OCI-M1 (cell line): ENCODE measurements at regions not wholly inside any gene's neighbourhood (a gene's known extent, or its start where the extent isn't known, plus 50 kb on each side); places are given as distances from the start of the nearest gene placed in this dataset.
A peak's percentile ranks its signal among the peaks of the same experiment; 100 is the strongest.

Source experiments
- DNase-seq: peaks from one replicate; lab custom pipeline; 2025; lab: John Stamatoyannopoulos, UW

GRCh38 chr13:50358231-50359040 lies 343.2 kb downstream of the KCNRG start:
- peak; percentile 30 for DNase-seq

- no peak for DNase-seq
These were observed 343.8 kb downstream of the KCNRG start for GRCh38 chr13:50359041-50359367.

GRCh38 chr13:50359779-50360178 lies 344.5 kb downstream of the KCNRG start:
- DNase-seq, result no peak

- no peak for DNase-seq
These were observed 345.4 kb downstream of the KCNRG start for GRCh38 chr13:50360637-50361036.

- DNase-seq, result no peak
These were observed 346.0 kb downstream of the KCNRG start for GRCh38 chr13:50361282-50361681.

GRCh38 chr13:50365408-50366391 lies 350.5 kb downstream of the KCNRG start:
- DNase-seq, result no peak

GRCh38 chr13:50366488-50367174 lies 351.4 kb downstream of the KCNRG start:
- DNase-seq, result no peak

GRCh38 chr13:50369646-50370045 lies 354.4 kb downstream of the KCNRG start:
- DNase-seq, result no peak

- peak; percentile 59 for DNase-seq
These were observed 355.2 kb downstream of the KCNRG start for GRCh38 chr13:50370303-50370950.

- no peak for DNase-seq
These were observed 359.3 kb downstream of the KCNRG start for GRCh38 chr13:50374517-50374916.

- DNase-seq, result no peak
These were observed 360.5 kb downstream of the KCNRG start for GRCh38 chr13:50375792-50376191.

GRCh38 chr13:50376895-50377575 lies 361.8 kb downstream of the KCNRG start:
- peak; percentile 32 for DNase-seq

- no peak for DNase-seq
These were observed 362.6 kb downstream of the KCNRG start for GRCh38 chr13:50377726-50378270.

- no peak for DNase-seq
These were observed 363.3 kb downstream of the KCNRG start for GRCh38 chr13:50378509-50379044.

GRCh38 chr13:50379584-50379983 lies 364.3 kb downstream of the KCNRG start:
- no peak for DNase-seq

GRCh38 chr13:50380905-50381304 lies 365.7 kb downstream of the KCNRG start:
- DNase-seq, result no peak

GRCh38 chr13:50382511-50382910 lies 367.3 kb downstream of the KCNRG start:
- no peak for DNase-seq

- DNase-seq, result no peak
These were observed 367.7 kb downstream of the KCNRG start for GRCh38 chr13:50382951-50383350.

GRCh38 chr13:50384724-50385123 lies 369.5 kb downstream of the KCNRG start:
- no peak for DNase-seq

- DNase-seq, result no peak
These were observed 371.4 kb downstream of the KCNRG start for GRCh38 chr13:50386541-50387050.
